NCI-H1417 treated with DMSO at 0.1 percent for 48 hours (cell line): ENCODE measurements at regions not wholly inside any gene's neighbourhood (a gene's known extent, or its start where the extent isn't known, plus 50 kb on each side); places are given as distances from the start of the nearest gene placed in this dataset.

Source experiments
- DNase-seq: peaks from one replicate; lab custom pipeline; 2025; lab: John Stamatoyannopoulos, UW

- DNase-seq = no peak
Observed at GRCh38 chr6:138007014-138007472, 100.2 kb downstream of the PERP start.

GRCh38 chr6:138008791-138009190 lies 98.4 kb downstream of the PERP start:
- no peak for DNase-seq

- DNase-seq = no peak
Observed at GRCh38 chr6:138011413-138011812, 95.8 kb downstream of the PERP start.

DNA sequence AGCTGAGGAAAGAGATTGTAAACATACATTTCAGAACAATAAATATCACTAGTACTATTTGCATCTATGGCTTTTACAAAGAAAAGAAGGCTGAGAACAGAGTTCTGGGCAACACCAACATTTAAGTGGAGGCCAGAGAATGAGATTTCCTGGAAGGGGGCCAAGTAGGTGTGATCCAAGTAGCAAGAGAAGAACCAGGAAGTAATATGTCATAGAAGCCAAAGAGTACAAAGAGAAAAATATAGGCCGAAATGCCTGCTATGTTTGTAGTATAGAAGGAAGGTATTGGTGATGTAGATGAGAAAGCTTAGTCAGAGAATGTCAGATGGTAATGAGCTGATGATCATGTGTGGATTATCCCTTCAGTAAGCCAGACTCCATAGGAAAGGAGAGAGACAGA lies 94.5 kb downstream of the PERP start:
- DNase-seq = no peak

GRCh38 chr6:138013959-138014358 lies 93.3 kb downstream of the PERP start:
- no peak for DNase-seq

- no peak for DNase-seq
Observed at GRCh38 chr6:138017166-138017757, 90.0 kb downstream of the PERP start.

- no peak for DNase-seq
Observed at GRCh38 chr6:138018297-138018696, 88.9 kb downstream of the PERP start.

GRCh38 chr6:138025528-138025978 lies 81.7 kb downstream of the PERP start:
- no peak for DNase-seq

DNA sequence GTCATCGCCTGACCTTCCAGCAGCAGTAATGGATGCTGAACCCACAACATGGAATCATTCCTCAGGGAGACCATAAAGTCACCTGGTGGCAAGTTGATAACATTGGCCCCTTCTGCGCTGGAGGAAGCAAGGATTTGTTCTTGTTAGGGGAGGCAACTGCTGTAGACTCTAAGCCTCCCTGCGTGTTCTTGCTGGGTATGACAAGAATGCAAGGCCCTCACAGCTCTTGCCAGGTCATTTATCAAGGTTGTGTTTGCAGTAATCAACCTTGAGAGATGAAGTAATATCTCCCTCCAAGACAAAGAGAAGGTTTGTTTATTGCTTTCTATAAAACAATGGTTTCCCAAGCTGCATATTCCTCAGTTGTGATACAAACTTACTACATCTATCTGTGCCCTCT lies 80.9 kb downstream of the PERP start:
- DNase-seq = no peak

DNA sequence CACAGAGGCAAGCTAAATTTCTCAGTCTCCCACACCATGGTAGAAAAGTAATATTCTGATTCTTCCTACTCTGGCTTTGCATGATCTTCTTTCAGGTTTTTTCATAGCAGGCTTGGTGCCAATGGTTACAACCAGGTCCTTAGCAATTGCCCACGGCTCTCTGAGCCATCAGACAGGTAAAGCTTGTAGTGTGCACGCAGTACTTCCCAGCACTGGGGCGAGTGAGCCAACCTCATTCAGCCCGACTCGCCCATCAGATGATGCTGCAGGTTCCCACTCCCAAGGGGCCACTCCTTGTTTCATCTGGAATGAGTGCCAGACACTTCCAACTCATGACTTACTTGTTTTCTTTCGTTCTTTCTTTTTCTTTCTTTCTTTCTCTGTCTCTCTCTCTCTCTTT lies 78.3 kb downstream of the PERP start:
- no peak for DNase-seq

GRCh38 chr6:138030872-138031271 lies 76.3 kb downstream of the PERP start:
- DNase-seq = no peak

GRCh38 chr6:138031417-138031816 lies 75.8 kb downstream of the PERP start:
- DNase-seq = no peak

DNA sequence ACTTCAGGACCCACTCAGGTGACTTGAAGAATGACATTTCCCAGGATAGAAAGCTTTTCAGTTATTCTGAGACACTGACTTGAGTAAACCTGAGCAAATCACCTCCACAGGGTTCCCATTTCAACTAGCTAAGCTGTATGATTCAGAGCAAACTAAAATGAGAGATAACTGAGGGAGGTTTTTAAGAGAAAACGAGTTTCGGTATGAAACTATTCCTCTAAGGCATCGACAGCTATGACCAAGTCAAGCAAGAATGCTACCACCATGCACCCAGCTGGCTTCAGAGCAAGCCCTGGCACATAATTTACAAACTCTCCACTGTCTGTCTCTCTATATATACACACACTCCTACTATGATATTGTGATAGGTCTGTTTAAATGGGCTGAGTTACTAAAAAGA lies 75.4 kb downstream of the PERP start:
- DNase-seq = no peak

GRCh38 chr6:138032571-138032970 lies 74.6 kb downstream of the PERP start:
- no peak for DNase-seq

GRCh38 chr6:138034229-138034628 lies 73.0 kb downstream of the PERP start:
- DNase-seq = no peak

DNA sequence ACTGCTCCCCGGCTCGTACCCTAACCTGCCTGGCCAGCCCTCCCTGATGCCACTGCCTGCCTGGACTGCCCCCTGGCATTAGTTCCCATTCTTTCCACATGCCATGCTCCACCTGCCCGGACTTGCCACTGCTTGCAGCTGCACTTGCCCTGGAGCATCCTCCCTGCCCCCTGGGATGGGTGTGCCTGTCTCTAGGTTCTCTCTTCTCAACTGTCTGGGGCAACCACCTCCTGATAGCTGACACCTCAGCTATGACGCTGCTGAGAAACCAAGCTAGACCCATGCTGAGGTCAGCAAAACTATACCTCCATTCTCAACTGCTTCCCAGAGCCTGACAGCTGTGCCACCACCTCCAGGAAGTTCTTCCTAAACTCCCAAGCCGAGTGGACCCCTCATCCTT lies 72.1 kb downstream of the PERP start:
- no peak for DNase-seq

DNA sequence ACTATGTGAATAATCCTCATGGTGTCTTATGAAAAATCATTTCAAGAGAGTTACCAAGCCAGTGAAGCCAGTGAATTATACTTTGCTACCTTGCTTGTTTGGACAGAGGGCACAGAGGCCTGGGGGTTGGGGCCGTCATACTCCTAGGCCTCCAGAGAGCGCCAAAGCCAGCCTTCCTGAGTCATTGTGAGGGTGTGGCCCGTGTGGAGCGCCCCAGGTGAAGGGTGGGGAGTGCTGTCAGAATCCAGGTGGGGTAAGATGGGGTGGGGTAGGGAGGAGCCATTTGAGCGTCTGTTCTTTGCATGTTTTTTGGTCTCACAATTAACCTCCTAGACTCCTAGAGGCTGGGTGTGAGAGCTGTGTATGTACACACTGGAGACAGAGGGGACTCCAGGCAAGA lies 71.1 kb downstream of the PERP start:
- DNase-seq = no peak

DNA sequence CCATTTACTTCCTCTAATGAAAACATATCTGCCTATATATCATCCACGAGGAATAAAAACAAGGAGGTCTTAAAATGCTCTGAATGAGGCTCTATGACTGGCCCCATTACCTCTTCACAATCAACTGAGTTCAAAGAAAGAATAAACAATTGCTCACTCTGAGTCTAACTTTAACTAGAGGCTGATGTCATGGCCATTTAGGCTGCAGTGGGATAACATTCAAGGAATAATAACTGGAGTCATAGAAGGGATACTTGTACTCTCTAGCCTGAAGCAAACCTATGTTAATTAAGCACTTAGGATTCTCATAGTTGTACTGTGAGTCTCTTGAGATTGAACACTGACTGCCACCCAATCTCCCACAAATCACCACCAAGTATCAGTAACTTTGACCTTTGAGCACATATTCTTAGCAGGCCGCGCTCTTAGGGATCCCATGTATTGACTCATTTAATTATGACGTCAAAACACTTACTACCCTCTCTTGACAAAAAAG lies 70.2 kb downstream of the PERP start:
- no peak for DNase-seq

- no peak for DNase-seq
Observed at GRCh38 chr6:138038142-138038870, 68.9 kb downstream of the PERP start.
